PC-3 (cell line): ENCODE measurements at regions not wholly inside any gene's neighbourhood (a gene's known extent, or its start where the extent isn't known, plus 50 kb on each side); places are given as distances from the start of the nearest gene placed in this dataset.
A peak's percentile ranks its signal among the peaks of the same experiment; 100 is the strongest.
"Not testable (repeated sequence)": the region's sequence is repeated elsewhere in the genome, so short reads cannot be mapped to it uniquely, and the experiment has no call there.

Source experiments
- ATAC-seq: fragments of 200-7000 bp; cut with Tn5 transposase; 2 replicates; pipeline ENCODE4 v1.9.1; 2020; ENCODE audit warnings: mild to moderate bottlenecking, moderate library complexity
- BruUV-seq: library from RNA; stranded (reverse); fragments of 400-500 nt; replicated peaks from 2 replicates; lab custom pipeline; 2021; lab: Mats Ljungman, UMichigan
- CTCF ChIA-PET: fragments of 300-600 bp; sonication (Branson Sonifier 250); formaldehyde crosslinking; loops from one replicate; lab custom pipeline; 2022; ENCODE audit warnings: antibody characterized with exemption; lab: Charles Lee
- POLR2A ChIA-PET: fragments of 300-600 bp; sonication (Branson Sonifier 250); formaldehyde crosslinking; loops from one replicate; lab custom pipeline; 2022; ENCODE audit warnings: antibody characterized with exemption; ENCODE audit not compliant: unreplicated experiment; lab: Charles Lee
- DNase-seq: peaks from one replicate; pipeline ENCODE4 v3.0.0-alpha.2; 2015
- H2AFZ ChIP-seq: fragments of 300-600 bp; sonication (generic); 2 replicates; pipeline ENCODE4 v1.6.0; 2016; ENCODE audit warnings: antibody characterized with exemption, low read length
- H3F3A ChIP-seq: fragments of 300-600 bp; sonication (generic); one replicate; pipeline ENCODE4 v1.6.0; 2017; ENCODE audit warnings: antibody characterized with exemption, low read length, control low read depth, mild to moderate bottlenecking; ENCODE audit not compliant: unreplicated experiment
- H3K27ac ChIP-seq: fragments of 300-600 bp; sonication (generic); 2 replicates; pipeline ENCODE4 v1.5.1; 2016; ENCODE audit warnings: mild to moderate bottlenecking, low read length
- H3K27me3 ChIP-seq: fragments of 300-600 bp; sonication (generic); 2 replicates; pipeline ENCODE4 v1.6.1; 2016; ENCODE audit warnings: low read length, mixed read lengths
- H3K36me3 ChIP-seq: fragments of 300-600 bp; sonication (generic); 2 replicates; pipeline ENCODE4 v1.6.1; 2016; ENCODE audit warnings: low read depth, mixed run types, low read length, mixed read lengths
- H3K4me1 ChIP-seq: fragments of 300-600 bp; sonication (generic); 2 replicates; pipeline ENCODE4 v1.5.1; 2016; ENCODE audit warnings: low read length; ENCODE audit not compliant: insufficient read depth
- H3K4me2 ChIP-seq: fragments of 300-600 bp; sonication (generic); 2 replicates; pipeline ENCODE4 v1.6.0; 2016; ENCODE audit warnings: low read length
- H3K4me3 ChIP-seq: fragments of 300-600 bp; sonication (generic); 2 replicates; pipeline ENCODE4 v1.5.1; 2016; ENCODE audit warnings: mild to moderate bottlenecking, low read length, mixed read lengths
- H3K79me2 ChIP-seq: fragments of 300-600 bp; sonication (generic); 2 replicates; pipeline ENCODE4 v1.6.1; 2017; ENCODE audit warnings: low read length, mixed read lengths
- H3K9ac ChIP-seq: fragments of 300-600 bp; sonication (generic); 2 replicates; pipeline ENCODE4 v1.6.0; 2016; ENCODE audit warnings: mild to moderate bottlenecking, low read length
- H3K9me2 ChIP-seq: fragments of 300-600 bp; sonication (generic); replicated peaks from 2 replicates; pipeline ENCODE4 v1.6.1; 2016; ENCODE audit warnings: mixed run types, low read length, mixed read lengths
- H3K9me3 ChIP-seq: fragments of 300-600 bp; sonication (generic); 2 replicates; pipeline ENCODE4 v1.6.1; 2016; ENCODE audit warnings: low read length, mixed read lengths
- H4K20me1 ChIP-seq: fragments of 300-600 bp; sonication (generic); 2 replicates; pipeline ENCODE4 v1.6.1; 2016; ENCODE audit warnings: low read length, mixed read lengths
- CTCF ChIP-seq: fragments of 300-600 bp; sonication (generic); conservative IDR thresholded peaks from 2 replicates; pipeline ENCODE4 v1.5.1; 2017; ENCODE audit warnings: antibody characterized with exemption, low read depth, mild to moderate bottlenecking, low read length
- EZH2 ChIP-seq: fragments of 300-600 bp; sonication (generic); IDR thresholded peaks from one replicate; pipeline ENCODE4 v1.6.1; 2017; ENCODE audit warnings: antibody characterized with exemption, mild to moderate bottlenecking, low read length; ENCODE audit not compliant: unreplicated experiment
- EZH2phosphoT487 ChIP-seq: fragments of 300-600 bp; sonication (generic); IDR thresholded peaks from 2 replicates; pipeline ENCODE4 v1.6.1; 2018; ENCODE audit warnings: mild to moderate bottlenecking, antibody characterized with exemption, low read length, borderline replicate concordance
- intact Hi-C: fragments of 100-400 bp; cut with micrococcal nuclease; formaldehyde crosslinking; loops from 2 replicates; pipeline ENCODE4 v1.9.0; 2023

- H3K36me3 ChIP-seq = no peaks in the 10 kb centered on the region
- H3K4me3 ChIP-seq = no peak overlapping the region
- H3K9me3 ChIP-seq = no peaks in the 10 kb centered on the region
- CTCF ChIA-PET = no interaction called here
- POLR2A ChIA-PET = no interaction called here
- no peak overlapping the region for H3K9ac ChIP-seq
- no peak for ATAC-seq
- BruUV-seq = no TSS peak
- DNase-seq = peak; percentile 51
- H3K4me1 ChIP-seq = no peaks in the 10 kb centered on the region
- no peaks in the 10 kb centered on the region for H4K20me1 ChIP-seq
- TF ChIP-seq EZH2 (no peak), EZH2phosphoT487 (no peak), CTCF (no peak; the same call in 1 of the 2 replicates)
- no peaks in the 10 kb centered on the region for H3F3A ChIP-seq
- H3K27me3 ChIP-seq = no peaks in the 10 kb centered on the region
- no peak overlapping the region for H3K27ac ChIP-seq
- intact Hi-C loops = no loop called here
- H3K9me2 ChIP-seq = no peaks in the 10 kb centered on the region
- no peak overlapping the region for H3K4me2 ChIP-seq
- no peaks in the 10 kb centered on the region for H3K79me2 ChIP-seq
- H2AFZ ChIP-seq = no peak overlapping the region
Measured at GRCh38 chr1:78743626-78744025, 94.0 kb downstream of the IFI44 start.

- Histone ChIP-seq H3K4me2 (no peak overlapping the region), H3K79me2 (no peaks in the 10 kb centered on the region), H3K9me2 (no peaks in the 10 kb centered on the region), H3K9ac (no peak overlapping the region), H3K36me3 (no peaks in the 10 kb centered on the region), H3K4me3 (no peak overlapping the region), H3K4me1 (no peaks in the 10 kb centered on the region), H3F3A (no peaks in the 10 kb centered on the region), H3K9me3 (no peaks in the 10 kb centered on the region), H3K27me3 (no peaks in the 10 kb centered on the region), H4K20me1 (no peaks in the 10 kb centered on the region), H2AFZ (no peak overlapping the region), H3K27ac (no peak overlapping the region)
- no TSS peak for BruUV-seq
- no peak for DNase-seq
- TF ChIP-seq CTCF (no peak), EZH2phosphoT487 (no peak), EZH2 (no peak)
- ChIA-PET CTCF (interaction anchor here (0.6 kb wide), 1 partner anchor 1473 kb away, joined by 3 read pairs; no protein-coding TSS in a partner anchor), POLR2A (no interaction called here)
- ATAC-seq = no peak
- intact Hi-C loops = no loop called here
Measured at GRCh38 chr1:78745111-78745510, 95.5 kb downstream of the IFI44 start.

- H2AFZ ChIP-seq, H3K36me3 ChIP-seq, H3K27me3 ChIP-seq, H3K4me2 ChIP-seq, H3K9ac ChIP-seq, CTCF ChIA-PET, H3K9me3 ChIP-seq, BruUV-seq, H4K20me1 ChIP-seq, POLR2A ChIA-PET, H3K4me1 ChIP-seq, H3K4me3 ChIP-seq, DNase-seq, intact Hi-C loops, H3F3A ChIP-seq, H3K9me2 ChIP-seq, H3K27ac ChIP-seq, ATAC-seq, H3K79me2 ChIP-seq: not testable (repeated sequence)
Measured at GRCh38 chr1:78753679-78754078, 104.0 kb downstream of the IFI44 start.
